Endothelial cell (in vitro differentiated cells): ENCODE measurements at regions not wholly inside any gene's neighbourhood (a gene's known extent, or its start where the extent isn't known, plus 50 kb on each side); places are given as distances from the start of the nearest gene placed in this dataset.

Experiments used
- DNase-seq: peaks from one replicate; pipeline ENCODE4 v3.0.0; 2021; ENCODE audit warnings: low spot score
- H3K27ac Mint-ChIP-seq: one replicate; pipeline ENCODE4 v1.8.0; 2021; ENCODE audit warnings: mixed read lengths, inconsistent platforms; ENCODE audit not compliant: unreplicated experiment
- H3K27me3 Mint-ChIP-seq: one replicate; pipeline ENCODE4 v1.8.0; 2021; ENCODE audit warnings: mild to moderate bottlenecking, moderate library complexity, mixed read lengths, inconsistent platforms; ENCODE audit not compliant: unreplicated experiment
- H3K36me3 Mint-ChIP-seq: one replicate; pipeline ENCODE4 v1.8.0; 2021; ENCODE audit warnings: mild to moderate bottlenecking, low read depth, mixed read lengths, inconsistent platforms; ENCODE audit not compliant: unreplicated experiment
- H3K4me1 Mint-ChIP-seq: one replicate; pipeline ENCODE4 v1.8.0; 2021; ENCODE audit warnings: mild to moderate bottlenecking, mixed read lengths, inconsistent platforms; ENCODE audit not compliant: unreplicated experiment
- H3K4me3 Mint-ChIP-seq: one replicate; pipeline ENCODE4 v1.8.0; 2021; ENCODE audit warnings: mild to moderate bottlenecking, mixed read lengths, inconsistent platforms; ENCODE audit not compliant: unreplicated experiment
- H3K9me3 Mint-ChIP-seq: one replicate; pipeline ENCODE4 v1.8.0; 2021; ENCODE audit warnings: mixed read lengths, inconsistent platforms; ENCODE audit not compliant: unreplicated experiment
- TF ChIP-seq, protein P1 (sequence below): fragments of 200-600 bp; sonication (generic); IDR thresholded peaks from one replicate; pipeline ENCODE4 v1.5.0; 2021; ENCODE audit warnings: antibody characterized with exemption; ENCODE audit not compliant: unreplicated experiment

DNA sequence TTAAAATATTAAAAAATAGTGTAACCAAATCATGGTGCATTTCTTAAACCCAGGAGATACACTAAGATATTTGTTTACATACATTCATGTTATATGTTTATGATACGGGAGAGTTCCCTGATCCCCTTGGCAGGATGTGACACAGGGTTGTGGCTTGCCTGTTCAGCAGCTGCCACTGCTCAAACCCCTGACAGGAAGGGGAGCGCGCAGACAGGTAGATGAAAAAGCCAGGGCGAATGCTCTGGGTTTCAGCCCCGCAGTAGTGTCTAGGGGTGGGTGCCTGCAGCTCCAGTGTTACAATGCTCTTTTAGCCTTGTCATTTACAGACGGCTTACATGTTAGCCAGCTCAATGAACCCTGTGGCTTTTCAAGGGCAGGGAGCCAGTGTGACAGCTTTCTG is 1343.8 kb upstream of the IGFBP7 start:
- TF ChIP-seq, protein P1, sequence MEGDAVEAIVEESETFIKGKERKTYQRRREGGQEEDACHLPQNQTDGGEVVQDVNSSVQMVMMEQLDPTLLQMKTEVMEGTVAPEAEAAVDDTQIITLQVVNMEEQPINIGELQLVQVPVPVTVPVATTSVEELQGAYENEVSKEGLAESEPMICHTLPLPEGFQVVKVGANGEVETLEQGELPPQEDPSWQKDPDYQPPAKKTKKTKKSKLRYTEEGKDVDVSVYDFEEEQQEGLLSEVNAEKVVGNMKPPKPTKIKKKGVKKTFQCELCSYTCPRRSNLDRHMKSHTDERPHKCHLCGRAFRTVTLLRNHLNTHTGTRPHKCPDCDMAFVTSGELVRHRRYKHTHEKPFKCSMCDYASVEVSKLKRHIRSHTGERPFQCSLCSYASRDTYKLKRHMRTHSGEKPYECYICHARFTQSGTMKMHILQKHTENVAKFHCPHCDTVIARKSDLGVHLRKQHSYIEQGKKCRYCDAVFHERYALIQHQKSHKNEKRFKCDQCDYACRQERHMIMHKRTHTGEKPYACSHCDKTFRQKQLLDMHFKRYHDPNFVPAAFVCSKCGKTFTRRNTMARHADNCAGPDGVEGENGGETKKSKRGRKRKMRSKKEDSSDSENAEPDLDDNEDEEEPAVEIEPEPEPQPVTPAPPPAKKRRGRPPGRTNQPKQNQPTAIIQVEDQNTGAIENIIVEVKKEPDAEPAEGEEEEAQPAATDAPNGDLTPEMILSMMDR = no peak
- Mint-ChIP-seq H3K27me3 (peaks cover 2% of the 10 kb centered on the region), H3K9me3 (no peaks in the 10 kb centered on the region), H3K27ac (no peak overlapping the region), H3K4me3 (no peak overlapping the region), H3K4me1 (no peaks in the 10 kb centered on the region), H3K36me3 (no peaks in the 10 kb centered on the region)
- DNase-seq = no peak

DNA sequence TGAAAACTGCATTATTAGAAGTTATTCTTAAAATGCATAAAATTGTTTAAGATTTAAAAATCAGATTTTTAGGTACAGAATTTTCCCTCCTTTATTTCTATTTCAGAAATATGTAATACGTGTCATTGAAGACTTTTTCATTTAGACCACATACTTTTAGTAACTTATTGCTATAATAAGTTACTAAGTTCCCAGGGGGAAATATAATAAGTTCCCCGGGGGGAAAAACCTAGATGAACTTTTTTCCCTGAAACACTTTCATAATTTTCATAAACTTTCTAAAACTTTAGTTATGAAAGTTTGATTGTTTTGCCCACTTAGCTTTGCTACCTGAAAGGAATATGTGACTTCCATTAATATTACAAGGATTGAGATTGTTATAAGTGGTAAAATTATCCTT is 1341.5 kb upstream of the IGFBP7 start:
- H3K36me3 Mint-ChIP-seq = no peaks in the 10 kb centered on the region
- H3K27ac Mint-ChIP-seq = no peak overlapping the region
- H3K4me1 Mint-ChIP-seq = no peaks in the 10 kb centered on the region
- TF ChIP-seq, protein P1 = no peak
- no peaks in the 10 kb centered on the region for H3K9me3 Mint-ChIP-seq
- H3K4me3 Mint-ChIP-seq = no peak overlapping the region
- H3K27me3 Mint-ChIP-seq = no peaks in the 10 kb centered on the region
- no peak for DNase-seq

- DNase-seq = no peak
- TF ChIP-seq, protein P1 = no peak
- no peaks in the 10 kb centered on the region for H3K4me1 Mint-ChIP-seq
- H3K4me3 Mint-ChIP-seq = no peak overlapping the region
- H3K36me3 Mint-ChIP-seq = no peaks in the 10 kb centered on the region
- no peaks in the 10 kb centered on the region for H3K9me3 Mint-ChIP-seq
- H3K27ac Mint-ChIP-seq = no peak overlapping the region
- no peaks in the 10 kb centered on the region for H3K27me3 Mint-ChIP-seq
Observed at GRCh38 chr4:58435871-58436270, 1325.7 kb upstream of the IGFBP7 start.

GRCh38 chr4:58413849-58414248 is 1303.7 kb upstream of the IGFBP7 start:
- Mint-ChIP-seq H3K27me3 (no peaks in the 10 kb centered on the region), H3K4me3 (no peak overlapping the region), H3K36me3 (no peaks in the 10 kb centered on the region), H3K9me3 (no peaks in the 10 kb centered on the region), H3K27ac (no peak overlapping the region), H3K4me1 (no peaks in the 10 kb centered on the region)
- no peak for DNase-seq
- TF ChIP-seq, protein P1 = no peak

DNA sequence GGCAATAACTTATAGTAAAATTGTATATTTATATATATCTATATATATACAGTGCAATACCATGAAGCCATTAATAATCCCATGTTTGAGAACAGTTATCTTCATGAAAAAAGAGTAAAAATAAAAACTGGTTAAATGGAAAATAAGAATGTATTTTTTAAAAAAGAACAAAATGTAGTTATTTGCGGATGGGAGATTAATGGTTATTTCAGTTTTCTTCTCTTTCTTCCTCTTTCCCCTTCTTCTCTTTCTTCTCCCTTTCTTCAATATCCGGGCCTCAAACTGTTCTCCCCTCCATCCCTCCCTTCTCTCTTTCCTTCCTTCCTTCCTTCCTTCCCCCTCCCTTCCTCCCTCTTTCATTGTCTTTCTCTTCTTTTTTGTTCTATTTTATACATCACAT is 1301.7 kb upstream of the IGFBP7 start:
- Mint-ChIP-seq H3K9me3 (no peaks in the 10 kb centered on the region), H3K36me3 (no peaks in the 10 kb centered on the region), H3K27ac (no peak overlapping the region), H3K4me1 (no peaks in the 10 kb centered on the region), H3K4me3 (no peak overlapping the region), H3K27me3 (no peaks in the 10 kb centered on the region)
- TF ChIP-seq, protein P1 = no peak
- DNase-seq = no peak
